HL-60/S4 treated with retinoic acid at 250 ng/mL for 4 days and 3 days (cell line): ENCODE measurements at regions not wholly inside any gene's neighbourhood (a gene's known extent, or its start where the extent isn't known, plus 50 kb on each side); places are given as distances from the start of the nearest gene placed in this dataset.

ENCODE experiments used
- in situ Hi-C: fragments of 300-500 bp; cut with MboI; formaldehyde crosslinking; loops from 2 replicates; pipeline ENCODE4 v1.7.0; 2022; ENCODE audit warnings: low sequenced_read_pairs

DNA sequence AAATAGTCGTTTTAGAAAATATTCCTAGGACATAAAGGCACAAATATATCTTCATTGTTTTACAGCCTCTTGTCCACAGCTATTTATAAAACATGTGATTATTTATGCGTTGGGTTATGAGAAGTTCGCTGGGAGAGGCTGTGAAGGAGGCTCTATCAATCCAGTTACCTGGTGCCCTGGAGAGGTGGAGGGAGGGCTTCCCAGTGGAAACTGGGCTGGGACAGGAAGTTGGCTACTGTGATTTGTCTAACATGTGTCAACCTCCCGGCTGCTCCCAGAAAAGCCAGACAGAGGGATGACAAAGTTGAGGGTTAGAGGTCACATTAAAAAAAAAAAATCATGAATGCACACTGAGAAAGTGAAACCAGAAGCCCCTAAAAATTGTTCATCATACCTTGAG lies 346.5 kb downstream of the ZNF536 start:
- in situ Hi-C loops = no loop called here

- in situ Hi-C loops = no loop called here
Observed at GRCh38 chr19:30718014-30718413, 345.8 kb downstream of the ZNF536 start.

DNA sequence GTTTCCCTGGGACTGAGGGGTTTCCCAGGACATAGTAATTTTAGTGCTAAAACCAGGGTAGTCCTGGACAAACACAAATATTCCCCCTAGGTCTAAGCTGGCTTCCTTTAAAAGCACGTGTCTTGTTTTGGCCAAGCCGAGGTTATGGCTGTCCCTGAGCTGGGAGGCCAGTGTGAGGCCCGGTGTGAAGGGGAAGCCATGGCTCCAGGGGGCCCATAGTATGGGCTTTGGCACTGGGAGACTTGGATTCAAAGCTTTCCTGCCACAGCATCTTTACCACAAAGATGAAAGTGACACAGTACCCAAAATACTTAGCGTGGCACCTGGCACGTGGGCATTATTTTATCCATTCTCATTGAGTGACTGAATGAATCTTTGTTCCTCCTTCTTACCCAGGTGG lies 345.2 kb downstream of the ZNF536 start:
- in situ Hi-C loops = no loop called here

GRCh38 chr19:30712431-30713337 lies 340.5 kb downstream of the ZNF536 start:
- in situ Hi-C loops = no loop called here

DNA sequence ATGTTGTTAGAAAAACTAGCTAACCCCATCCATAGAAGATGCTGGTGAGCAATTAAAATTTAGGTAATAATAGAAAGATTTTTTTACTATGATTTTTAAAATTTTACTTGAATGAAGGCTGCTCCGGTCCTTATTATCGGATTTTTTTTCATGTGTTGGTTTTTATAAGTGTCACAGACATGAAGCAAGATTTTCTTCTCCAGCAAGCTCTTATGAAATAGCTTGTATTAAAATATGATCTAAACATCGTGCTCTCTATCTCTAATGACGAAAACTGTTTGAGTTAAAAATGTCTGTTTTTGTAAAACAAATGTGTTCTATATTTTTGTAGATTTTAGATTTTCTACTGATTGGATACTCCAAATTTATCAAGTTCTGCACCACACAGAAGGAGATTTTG lies 339.6 kb downstream of the ZNF536 start:
- in situ Hi-C loops = no loop called here

GRCh38 chr19:30711296-30711695 lies 339.1 kb downstream of the ZNF536 start:
- in situ Hi-C loops = no loop called here

DNA sequence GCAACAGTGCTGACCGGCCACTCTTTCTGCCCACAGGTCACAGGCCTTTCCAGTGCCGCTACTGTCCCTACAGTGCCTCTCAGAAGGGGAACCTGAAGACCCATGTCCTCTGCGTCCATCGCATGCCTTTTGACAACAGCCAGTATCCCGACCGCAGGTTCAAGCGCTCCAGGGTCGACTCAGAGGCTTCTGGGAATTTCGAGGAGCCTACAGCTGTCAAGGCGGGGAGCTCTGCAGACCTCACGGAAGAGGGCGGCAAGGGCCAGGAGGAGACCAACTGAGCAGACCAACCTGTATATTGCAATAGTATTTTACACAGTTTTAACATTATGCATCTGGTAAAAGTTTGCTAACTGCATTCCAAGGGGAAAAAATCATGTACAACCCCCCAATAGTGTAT lies 338.5 kb downstream of the ZNF536 start:
- in situ Hi-C loops = no loop called here

- in situ Hi-C loops = no loop called here
Observed at GRCh38 chr19:30708416-30709178, 336.4 kb downstream of the ZNF536 start.

DNA sequence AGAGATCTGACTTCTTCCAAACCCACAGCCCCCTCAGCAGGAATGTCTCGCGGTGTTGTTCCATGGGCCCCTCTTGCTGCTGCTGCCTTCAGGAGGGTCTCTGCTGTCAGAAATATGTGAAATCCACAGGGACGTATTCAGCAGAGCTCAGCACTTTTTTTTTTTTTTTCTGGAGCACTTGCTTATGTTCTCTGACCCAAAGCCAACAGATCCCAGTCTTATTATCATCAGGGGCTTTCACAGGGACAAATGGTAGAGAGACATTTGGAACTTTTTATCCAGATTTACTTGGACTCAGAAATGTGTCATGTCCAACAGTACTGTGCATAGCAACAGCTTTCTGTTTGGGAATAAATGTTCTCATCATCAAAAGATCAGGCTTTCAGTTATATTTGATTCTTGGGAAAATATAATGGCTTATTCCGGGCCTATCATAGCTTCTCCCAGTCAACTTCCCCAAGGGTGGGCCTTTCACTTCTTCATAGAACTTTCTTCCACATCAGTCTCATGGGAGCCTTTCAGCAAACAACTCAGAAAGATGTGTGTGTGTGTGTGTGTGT lies 332.7 kb downstream of the ZNF536 start:
- in situ Hi-C loops = no loop called here

DNA sequence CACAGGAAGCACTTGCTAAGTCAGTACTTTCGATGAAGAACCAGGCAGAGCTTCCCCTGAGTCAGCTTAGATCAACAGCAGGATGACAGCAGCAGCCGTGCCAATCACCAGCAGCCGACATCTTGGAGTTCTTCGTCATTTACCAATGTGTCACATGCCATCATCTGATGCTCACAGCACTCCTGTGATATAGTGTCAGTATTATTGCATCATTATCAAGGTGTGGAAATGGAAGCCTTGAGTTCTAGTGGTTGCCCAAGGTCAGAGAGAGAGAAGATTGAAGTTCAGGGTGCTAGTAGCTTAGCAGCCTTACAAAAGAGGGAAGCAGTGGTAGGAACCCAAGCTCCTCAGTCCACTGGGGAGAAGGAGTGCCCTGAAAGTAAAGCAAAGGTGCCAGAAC lies 331.5 kb downstream of the ZNF536 start:
- in situ Hi-C loops = no loop called here

GRCh38 chr19:30701178-30701577 lies 329.0 kb downstream of the ZNF536 start:
- in situ Hi-C loops = no loop called here

- in situ Hi-C loops = no loop called here
Observed at GRCh38 chr19:30699871-30700280, 327.7 kb downstream of the ZNF536 start.

GRCh38 chr19:30696514-30696913 lies 324.3 kb downstream of the ZNF536 start:
- in situ Hi-C loops = no loop called here

- in situ Hi-C loops = no loop called here
Observed at GRCh38 chr19:30695171-30695875, 323.1 kb downstream of the ZNF536 start.

GRCh38 chr19:30694156-30694755 lies 322.1 kb downstream of the ZNF536 start:
- in situ Hi-C loops = no loop called here

DNA sequence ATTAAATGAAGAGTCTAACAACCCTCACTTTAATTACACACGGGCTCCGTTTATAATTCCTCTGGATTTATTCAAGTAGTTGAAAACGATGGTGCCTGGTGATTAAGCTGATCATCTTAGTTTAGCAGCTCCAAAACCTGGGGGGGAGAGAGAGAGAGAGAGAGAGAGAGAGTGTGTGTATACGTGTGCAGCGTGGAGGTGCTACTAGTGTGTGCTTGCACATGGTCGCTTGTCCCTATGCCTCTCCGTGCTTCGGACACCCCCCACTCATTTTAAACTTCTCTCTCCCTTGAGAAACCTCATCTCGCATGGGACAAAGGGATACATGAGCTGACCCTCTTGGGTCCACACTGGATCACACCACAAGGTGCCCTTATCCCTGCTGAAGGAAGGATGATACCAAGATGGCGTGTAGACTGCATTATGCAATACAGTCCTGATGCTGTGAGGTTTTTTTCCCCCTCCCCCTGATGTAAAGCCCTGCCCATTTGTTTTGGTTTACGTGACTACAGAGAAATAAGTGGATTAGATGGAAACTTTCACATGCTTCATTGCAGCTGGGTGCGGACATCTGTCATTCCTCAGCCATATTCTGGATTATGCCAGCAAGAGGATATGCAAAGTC lies 320.8 kb downstream of the ZNF536 start:
- in situ Hi-C loops = no loop called here

DNA sequence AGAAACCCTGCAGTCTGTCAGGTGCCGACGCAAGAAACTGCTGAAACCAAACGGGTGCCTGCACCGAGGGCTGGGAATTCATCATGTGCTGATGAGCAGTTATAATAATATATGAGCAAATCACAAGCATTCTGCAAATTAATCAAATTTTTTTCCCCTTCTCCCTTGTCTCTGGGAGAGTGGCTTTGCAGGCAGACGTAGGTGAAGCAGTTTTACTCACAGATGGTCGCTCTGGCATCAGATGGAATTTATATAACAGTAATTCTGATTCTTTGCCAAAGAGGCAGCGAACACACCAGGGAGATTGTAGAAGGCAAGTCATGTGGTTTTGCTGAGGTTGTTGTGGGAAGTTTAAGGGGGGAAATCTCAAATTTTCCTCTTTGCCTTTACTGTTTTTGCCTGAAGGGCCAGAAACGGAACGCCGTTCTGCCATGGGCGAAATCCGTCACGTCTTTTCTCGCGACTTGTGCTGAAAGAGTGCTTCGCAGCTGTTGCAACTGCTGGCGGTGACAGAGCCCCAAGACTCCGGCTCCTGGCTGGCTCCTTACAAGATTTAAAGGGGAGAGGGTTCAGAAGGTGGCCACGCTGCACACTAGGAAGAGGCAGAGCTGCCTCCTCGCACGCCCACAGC lies 320.1 kb downstream of the ZNF536 start:
- in situ Hi-C loops = no loop called here

DNA sequence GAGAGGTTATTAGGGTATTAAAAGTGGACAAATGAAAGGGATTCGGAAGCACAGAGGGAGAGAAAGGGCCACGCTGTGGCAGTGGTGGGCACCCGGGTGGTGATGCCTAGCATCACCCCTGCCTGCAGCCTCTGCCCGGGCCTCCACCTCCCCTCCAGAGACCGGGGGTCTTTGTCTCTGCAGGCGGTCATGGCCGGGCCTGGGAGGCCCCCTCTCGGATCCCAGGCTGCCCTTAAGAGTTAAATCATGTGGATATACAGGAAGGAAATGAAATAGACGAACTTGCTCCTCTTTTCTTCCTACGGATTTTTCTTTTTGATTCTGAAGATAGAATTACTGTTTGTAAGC lies 319.6 kb downstream of the ZNF536 start:
- in situ Hi-C loops = no loop called here

DNA sequence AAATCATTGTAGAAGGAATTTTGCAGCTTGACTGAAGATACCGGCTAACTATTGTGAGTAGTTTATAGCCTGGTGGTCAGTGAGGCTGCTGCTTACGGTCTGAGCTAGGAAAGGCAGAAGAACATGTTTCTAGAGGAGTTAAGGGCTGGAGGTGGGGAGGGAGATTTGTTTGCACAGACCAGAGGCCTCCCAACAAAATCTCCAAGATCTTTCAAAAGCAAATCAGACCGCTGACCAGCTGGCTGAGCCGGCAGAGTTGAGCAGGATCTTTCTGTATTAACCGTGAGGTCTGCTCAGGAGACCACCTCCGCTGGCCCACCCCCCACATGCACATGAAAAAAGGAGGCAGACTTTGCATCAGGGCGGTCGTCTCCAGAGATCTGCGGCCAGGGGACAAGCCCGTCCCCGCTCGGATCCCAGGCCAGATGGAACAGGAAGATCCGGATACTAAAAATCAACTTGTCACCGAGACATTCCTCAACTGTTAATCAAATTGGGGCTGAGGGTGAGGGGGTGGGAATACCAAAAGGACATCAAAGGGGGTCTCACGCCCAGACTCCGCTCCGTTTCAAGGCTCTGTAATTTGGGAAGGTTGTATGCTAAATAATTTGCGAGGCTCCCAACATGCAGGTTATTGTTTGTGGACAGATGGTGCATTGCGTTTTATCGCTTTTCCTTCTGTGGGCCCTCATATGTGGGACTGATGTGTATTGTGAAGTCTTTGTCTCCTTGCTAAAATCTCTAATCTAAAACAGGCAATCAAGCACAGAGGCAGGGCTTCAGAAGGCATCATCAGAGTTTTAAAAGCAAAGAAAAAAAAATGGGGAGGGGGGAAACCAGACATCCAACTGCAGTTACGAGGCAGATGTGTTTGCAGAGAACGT lies 319.0 kb downstream of the ZNF536 start:
- in situ Hi-C loops = no loop called here
